SW 1271 (cell line): ENCODE measurements at regions not wholly inside any gene's neighbourhood (a gene's known extent, or its start where the extent isn't known, plus 50 kb on each side); places are given as distances from the start of the nearest gene placed in this dataset.

Source experiments
- DNase-seq, 2 experiments: peaks; one replicate each; lab custom pipeline; 2025; lab: John Stamatoyannopoulos, UW

DNA sequence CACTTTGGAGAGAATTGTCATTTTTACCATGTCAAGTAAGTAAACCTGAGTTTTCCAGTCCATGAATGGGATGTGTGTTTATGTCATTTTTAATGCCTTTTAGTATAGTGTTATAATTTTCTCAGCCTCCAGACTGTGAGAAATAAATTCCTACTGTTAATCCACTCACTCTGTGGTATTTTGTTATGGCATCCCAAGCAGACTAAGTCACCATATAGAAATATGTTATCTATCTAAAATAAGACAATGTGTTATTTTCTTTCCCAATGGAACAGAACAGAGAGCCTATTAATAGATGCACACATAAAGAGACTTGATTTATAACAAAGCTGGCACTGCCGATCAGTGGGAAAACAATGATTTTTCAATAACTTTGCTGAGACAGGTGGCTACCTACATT is 70.2 kb upstream of the SLC4A11 start:
- no peak for DNase-seq

DNA sequence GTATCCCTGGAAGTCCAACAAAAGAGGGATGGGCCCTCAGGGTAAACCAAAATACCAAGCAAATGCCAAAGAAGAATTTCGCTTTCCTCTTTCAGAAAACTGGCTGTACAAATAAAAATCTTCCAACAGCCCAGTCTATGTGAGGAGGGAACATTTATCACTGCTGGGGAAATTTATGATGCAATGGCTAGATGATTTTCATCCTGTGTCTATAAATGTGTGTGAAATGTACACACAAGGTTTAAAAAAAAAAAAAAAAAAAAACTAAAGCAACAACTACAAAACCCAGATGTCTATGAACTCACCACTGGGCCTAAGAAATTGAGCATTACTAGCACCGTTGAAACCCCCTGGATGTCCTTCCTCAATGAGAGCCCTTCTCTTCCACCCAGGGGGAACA is 68.7 kb upstream of the SLC4A11 start:
- DNase-seq, result no peak

DNA sequence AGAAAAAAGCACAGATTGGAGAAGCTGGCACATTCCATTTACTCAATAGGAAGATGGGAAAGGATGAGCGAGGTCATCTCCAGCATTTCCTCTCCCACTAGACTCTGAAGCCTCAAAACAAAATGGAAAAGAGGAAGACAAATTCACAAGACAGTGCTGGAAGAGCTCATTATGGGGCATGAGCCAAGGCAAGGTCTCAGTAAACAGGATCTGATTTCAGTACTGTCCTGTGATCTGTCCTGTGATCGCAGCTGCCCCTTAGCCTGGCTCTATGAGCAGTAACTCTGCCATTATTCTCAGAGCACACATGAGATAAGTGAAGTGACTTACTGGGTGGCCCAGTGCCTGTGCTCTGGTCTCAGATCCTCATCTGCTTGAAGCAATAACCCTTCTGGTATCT is 68.1 kb upstream of the SLC4A11 start:
- DNase-seq, result no peak

DNA sequence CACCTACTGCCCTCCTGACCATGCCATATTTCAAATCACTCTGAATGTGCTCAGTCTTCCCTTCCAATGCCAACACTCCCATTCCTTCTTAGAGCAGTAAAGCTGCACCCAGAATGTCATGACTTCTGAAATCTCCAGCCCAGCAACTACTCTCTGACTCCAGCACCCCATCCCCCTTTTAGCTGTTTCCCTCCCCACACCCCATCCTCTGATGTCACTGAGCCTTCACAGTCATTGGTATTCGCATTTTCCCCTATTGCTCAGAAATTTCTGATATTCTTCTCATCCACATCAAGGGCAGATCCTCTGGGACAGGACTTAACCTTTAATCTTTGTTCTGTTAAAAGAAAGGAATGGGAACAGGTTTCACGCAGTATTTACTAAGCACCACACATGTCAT is 67.1 kb upstream of the SLC4A11 start:
- DNase-seq, result no peak

DNA sequence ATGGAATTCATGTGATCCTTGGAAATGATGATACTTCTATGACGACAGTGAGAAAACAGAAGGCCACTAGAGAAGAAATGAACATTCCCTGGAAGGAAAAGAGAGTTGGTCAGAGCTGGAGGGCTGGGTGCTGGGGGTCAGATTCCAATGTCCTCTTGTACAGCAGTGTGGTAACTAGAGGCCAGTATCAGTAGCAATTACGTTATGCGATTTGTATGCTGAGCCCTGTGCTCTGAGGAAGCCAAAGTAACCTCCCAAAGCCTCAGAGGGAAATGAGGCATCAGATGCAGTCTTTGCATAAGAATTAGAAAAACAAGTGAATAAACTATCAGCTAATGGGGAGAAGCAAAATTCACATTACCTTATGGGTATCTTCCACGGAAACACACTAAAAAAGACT is 65.5 kb upstream of the SLC4A11 start:
- no peak for DNase-seq

DNA sequence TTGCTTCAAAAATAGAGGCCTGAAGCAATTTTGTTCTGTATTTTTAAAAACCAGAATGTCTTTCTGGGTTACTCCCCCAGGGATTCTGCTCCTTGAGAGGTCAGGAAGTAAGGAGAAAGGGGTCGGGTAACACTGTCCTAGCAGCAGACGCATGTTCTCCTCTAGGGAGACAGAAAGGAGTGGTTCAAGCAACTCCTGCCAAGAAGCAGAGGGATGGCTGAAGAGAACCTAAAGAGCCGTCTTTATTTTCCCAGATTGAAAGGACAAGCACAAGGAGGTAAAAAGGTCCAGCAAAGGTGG is 58.0 kb upstream of the SLC4A11 start:
- DNase-seq, result no peak

DNA sequence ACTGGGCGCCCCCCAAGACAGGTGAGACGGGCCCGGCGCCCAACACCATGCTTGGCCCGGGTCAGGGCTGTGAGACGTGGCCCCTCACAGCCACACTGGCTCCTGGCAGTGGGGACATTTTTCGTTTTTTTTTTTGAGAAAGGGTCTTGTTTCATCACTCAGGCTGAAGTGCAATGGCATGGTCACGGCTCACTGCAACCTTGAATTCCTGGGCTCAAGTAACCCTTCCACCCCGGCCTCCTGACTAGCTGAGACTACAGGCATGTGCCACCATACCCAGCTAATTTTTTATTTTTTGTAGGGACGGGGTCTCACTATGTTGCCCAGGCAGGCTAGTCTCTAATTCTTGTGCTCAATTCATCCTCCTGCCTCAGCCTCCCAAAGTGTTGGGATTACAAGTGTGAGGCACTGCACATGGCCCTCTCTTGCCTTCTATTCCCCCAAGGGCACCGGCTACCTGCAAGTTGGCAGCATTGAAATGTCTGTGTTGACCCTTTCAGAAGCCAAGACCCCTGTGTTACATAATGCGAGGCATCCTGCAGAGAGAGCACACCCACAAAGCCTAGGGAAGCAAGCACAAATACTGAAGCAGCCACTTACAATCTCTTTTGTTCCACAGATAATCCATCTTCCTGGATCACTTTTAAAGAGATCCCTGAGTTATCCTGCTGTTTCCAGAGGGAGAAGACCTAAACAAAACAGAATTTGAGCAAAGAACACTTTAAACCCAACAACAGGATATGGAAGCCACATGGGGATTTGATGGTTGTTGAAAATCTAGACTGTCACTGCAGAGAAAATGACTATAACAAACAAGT is 57.5 kb upstream of the SLC4A11 start:
- DNase-seq, result no peak
